ENCODE measurements at regions not wholly inside any gene's neighbourhood (a gene's known extent, or its start where the extent isn't known, plus 50 kb on each side); places are given as distances from the start of the nearest gene placed in this dataset.

- ChIA-PET CTCF (ENCODE audit: partially characterized antibody) (interaction anchor here (1.2 kb wide), 1 partner anchor 44 kb away, joined by 4 read pairs; no protein-coding TSS in a partner anchor), POLR2A (ENCODE audit: partially characterized antibody) (no interaction called here)
- Histone ChIP-seq H3K18ac (ENCODE audit: extremely low read depth, low read length) (no peak overlapping the region), H3K4ac (replicated peaks; ENCODE audit: insufficient read length, low read depth, low read length) (no peak overlapping the region), H3K79me2 (ENCODE audit: control insufficient read depth in 1 of 2, insufficient read depth in 2 of 2, low read length in 2 of 2) (no peaks in the 10 kb centered on the region), H3K27ac (ENCODE audit: low read depth, low read length) (no peak overlapping the region), H4K20me1 (replicated peaks in 1 of 2; ENCODE audit: control insufficient read depth in 1 of 2, insufficient read depth in 2 of 2, low read length in 2 of 2) (no peaks in the 10 kb centered on the region), H3K4me2 (ENCODE audit: insufficient read depth in 1 of 2, low read depth in 2 of 2, low read length in 2 of 2) (no peak overlapping the region), H4K8ac (ENCODE audit: extremely low read depth, insufficient read depth, low read length) (no peak overlapping the region), H2BK5ac (ENCODE audit: low read depth, low read length) (no peak overlapping the region), H3K56ac (replicated peaks; ENCODE audit: insufficient read length, low read depth, low read length) (no peak overlapping the region), H3K36me3 (ENCODE audit: control insufficient read depth in 2 of 4, insufficient read depth in 4 of 4, low read length in 3 of 4) (no peaks in the 10 kb centered on the region), H3K23me2 (ENCODE audit: low read depth, low read length) (no peaks in the 10 kb centered on the region), H4K5ac (ENCODE audit: insufficient read length, low read depth, low read length) (no peak overlapping the region), H3K14ac (ENCODE audit: insufficient read length) (no peak overlapping the region), H3K4me1 (replicated peaks in 1 of 4; ENCODE audit: control insufficient read depth in 3 of 4, insufficient read depth in 4 of 4, low read length in 3 of 4) (no peaks in the 10 kb centered on the region), H2BK120ac (replicated peaks; ENCODE audit: low read depth, low read length) (no peak overlapping the region), H2AFZ (ENCODE audit: low read length) (no peak overlapping the region), H2BK12ac (ENCODE audit: low read depth, low read length) (no peak overlapping the region), H3K27me3 (replicated peaks in 1 of 4; ENCODE audit: control insufficient read depth in 3 of 4, extremely low read depth in 1 of 4, insufficient read depth in 3 of 4, low read length in 3 of 4) (no peaks in the 10 kb centered on the region), H4K91ac (replicated peaks; ENCODE audit: insufficient read length, low read length) (no peak overlapping the region), H3K79me1 (ENCODE audit: low read depth, low read length) (no peaks in the 10 kb centered on the region), H3K4me3 (ENCODE audit: extremely low read depth in 1 of 4, insufficient read depth in 2 of 4, low read depth in 3 of 4, low read length in 4 of 4) (no peak overlapping the region), H2BK20ac (ENCODE audit: low read length) (no peak overlapping the region), H3K23ac (ENCODE audit: insufficient read length) (no peak overlapping the region), H2AK5ac (ENCODE audit: low read depth, low read length) (no peak overlapping the region), H3K9ac (replicated peaks in 1 of 4; ENCODE audit: extremely low read depth in 1 of 4, low read depth in 3 of 4, low read length in 3 of 4) (no peak overlapping the region), H2BK15ac (ENCODE audit: low read length) (no peak overlapping the region), H3K9me3 (ENCODE audit: insufficient read depth in 2 of 2, low read depth in 1 of 2, low read length in 1 of 2) (no peaks in the 10 kb centered on the region)
- FAIRE-seq (no peak), DNase-seq (ENCODE audit: low read depth in 1 of 2, low spot score in 2 of 2) (no peak)
- TF ChIP-seq GTF2F1 (IDR thresholded peaks at IDR 0.05; ENCODE audit: borderline replicate concordance, low read depth, low read length) = no peak
These were observed 161.6 kb upstream of the TSLP start for GRCh38 chr5:110909950-110910349.
